OCI-LY3 (cell line): ENCODE measurements at regions not wholly inside any gene's neighbourhood (a gene's known extent, or its start where the extent isn't known, plus 50 kb on each side); places are given as distances from the start of the nearest gene placed in this dataset.

ENCODE experiments used
- H2AFZ ChIP-seq: fragments of 200-600, 300-600 bp; shearing (Covaris generic); 2 replicates; pipeline ENCODE4 v1.6.0; 2014; ENCODE audit warnings: antibody characterized with exemption, low read depth, low read length
- H3K27ac ChIP-seq: fragments of 200-600, 300-600 bp; sonication (generic); 2 replicates; pipeline ENCODE4 v1.5.1; 2014; ENCODE audit warnings: mild to moderate bottlenecking, low read length, moderate library complexity, mixed read lengths
- H3K27me3 ChIP-seq: fragments of 200-600, 300-600 bp; sonication (generic); 2 replicates; pipeline ENCODE4 v1.6.1; 2014; ENCODE audit warnings: low read depth, low read length, mixed read lengths
- H3K36me3 ChIP-seq: fragments of 200-600, 300-600 bp; sonication (generic); replicated peaks from 2 replicates; pipeline ENCODE3; 2014; ENCODE audit warnings: low read depth, low read length, mixed read lengths
- H3K4me1 ChIP-seq: fragments of 300-600, 200-600 bp; sonication (generic); 2 replicates; pipeline ENCODE4 v1.6.1; 2014; ENCODE audit warnings: low read length, mixed read lengths
- H3K4me2 ChIP-seq: fragments of 200-600, 300-600 bp; sonication (generic); 2 replicates; pipeline ENCODE4 v1.6.1; 2014; ENCODE audit warnings: low read length, mixed read lengths
- H3K4me3 ChIP-seq: fragments of 300-600, 200-600 bp; sonication (generic); 2 replicates; pipeline ENCODE4 v1.5.1; 2014; ENCODE audit warnings: antibody characterized with exemption, mild to moderate bottlenecking, low read length, moderate library complexity
- H3K79me2 ChIP-seq: fragments of 300-600, 200-600 bp; shearing (Covaris generic); 2 replicates; pipeline ENCODE4 v1.6.1; 2014; ENCODE audit warnings: mild to moderate bottlenecking, low read length, mixed read lengths
- H3K9ac ChIP-seq: fragments of 300-600, 200-600 bp; shearing (Covaris generic); 2 replicates; pipeline ENCODE4 v1.6.0; 2014; ENCODE audit warnings: mild to moderate bottlenecking, low read length, moderate library complexity
- H3K9me3 ChIP-seq: fragments of 200-600, 300-600 bp; shearing (Covaris generic); 2 replicates; pipeline ENCODE4 v1.6.1; 2014; ENCODE audit warnings: low read length, mixed read lengths; ENCODE audit not compliant: insufficient read depth
- H4K20me1 ChIP-seq: fragments of 200-600, 300-600 bp; sonication (generic); 2 replicates; pipeline ENCODE4 v1.6.1; 2016; ENCODE audit warnings: low read length, mixed read lengths; ENCODE audit not compliant: insufficient read depth
- EZH2phosphoT487 ChIP-seq: fragments of 200-600 bp; shearing (Covaris generic); IDR thresholded peaks from 2 replicates; pipeline ENCODE4 v1.6.1; 2018; ENCODE audit warnings: antibody characterized with exemption, mixed run types, low read depth
- TF ChIP-seq, protein P1 (sequence below): fragments of 200-600, 300-600 bp; sonication (generic); IDR thresholded peaks from 2 replicates; pipeline ENCODE4 v1.5.1; 2014; ENCODE audit warnings: antibody characterized with exemption, low read length, low read depth

DNA sequence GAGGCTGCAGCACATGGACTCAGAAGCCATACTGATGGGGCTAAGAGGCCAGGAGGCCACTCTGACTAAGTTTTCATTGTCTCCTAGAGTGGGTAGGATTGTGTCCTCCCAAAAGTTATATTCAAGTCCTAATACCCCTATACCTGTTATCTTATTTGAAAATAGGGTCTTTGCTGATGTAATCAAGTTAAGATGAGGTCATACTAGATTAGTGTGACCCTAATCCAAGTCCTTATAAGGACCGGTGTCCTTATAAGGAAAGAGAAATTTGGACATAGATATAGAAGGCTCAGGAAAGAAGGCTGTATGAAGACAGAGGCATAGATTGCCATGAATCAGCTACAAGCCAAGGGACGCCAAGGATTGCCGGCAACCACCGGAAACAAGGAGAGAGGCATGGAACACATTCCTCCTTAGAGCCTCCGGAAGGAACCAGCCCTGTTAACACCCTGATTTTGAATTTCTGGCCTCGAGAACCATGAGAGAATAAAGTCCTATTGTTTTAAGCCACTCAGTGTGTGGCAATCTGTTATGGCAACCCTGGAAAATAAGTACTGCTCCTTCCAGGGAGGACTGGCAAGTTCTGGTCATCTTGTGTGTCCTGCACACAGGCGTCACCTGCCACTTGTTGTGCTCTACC is 157.0 kb downstream of the EMX2 start:
- H3K4me3 ChIP-seq, result no peak overlapping the region
- TF ChIP-seq, protein P1, sequence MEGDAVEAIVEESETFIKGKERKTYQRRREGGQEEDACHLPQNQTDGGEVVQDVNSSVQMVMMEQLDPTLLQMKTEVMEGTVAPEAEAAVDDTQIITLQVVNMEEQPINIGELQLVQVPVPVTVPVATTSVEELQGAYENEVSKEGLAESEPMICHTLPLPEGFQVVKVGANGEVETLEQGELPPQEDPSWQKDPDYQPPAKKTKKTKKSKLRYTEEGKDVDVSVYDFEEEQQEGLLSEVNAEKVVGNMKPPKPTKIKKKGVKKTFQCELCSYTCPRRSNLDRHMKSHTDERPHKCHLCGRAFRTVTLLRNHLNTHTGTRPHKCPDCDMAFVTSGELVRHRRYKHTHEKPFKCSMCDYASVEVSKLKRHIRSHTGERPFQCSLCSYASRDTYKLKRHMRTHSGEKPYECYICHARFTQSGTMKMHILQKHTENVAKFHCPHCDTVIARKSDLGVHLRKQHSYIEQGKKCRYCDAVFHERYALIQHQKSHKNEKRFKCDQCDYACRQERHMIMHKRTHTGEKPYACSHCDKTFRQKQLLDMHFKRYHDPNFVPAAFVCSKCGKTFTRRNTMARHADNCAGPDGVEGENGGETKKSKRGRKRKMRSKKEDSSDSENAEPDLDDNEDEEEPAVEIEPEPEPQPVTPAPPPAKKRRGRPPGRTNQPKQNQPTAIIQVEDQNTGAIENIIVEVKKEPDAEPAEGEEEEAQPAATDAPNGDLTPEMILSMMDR, result no peak
- TF ChIP-seq EZH2phosphoT487, result no peak
- no peak overlapping the region for H2AFZ ChIP-seq
- H3K9me3 ChIP-seq, result no peaks in the 10 kb centered on the region
- no peaks in the 10 kb centered on the region for H4K20me1 ChIP-seq
- H3K27me3 ChIP-seq, result no peaks in the 10 kb centered on the region
- no peaks in the 10 kb centered on the region for H3K36me3 ChIP-seq
- no peak overlapping the region for H3K27ac ChIP-seq
- no peak overlapping the region for H3K4me2 ChIP-seq
- no peaks in the 10 kb centered on the region for H3K4me1 ChIP-seq
- H3K9ac ChIP-seq, result no peak overlapping the region
- H3K79me2 ChIP-seq, result no peaks in the 10 kb centered on the region

DNA sequence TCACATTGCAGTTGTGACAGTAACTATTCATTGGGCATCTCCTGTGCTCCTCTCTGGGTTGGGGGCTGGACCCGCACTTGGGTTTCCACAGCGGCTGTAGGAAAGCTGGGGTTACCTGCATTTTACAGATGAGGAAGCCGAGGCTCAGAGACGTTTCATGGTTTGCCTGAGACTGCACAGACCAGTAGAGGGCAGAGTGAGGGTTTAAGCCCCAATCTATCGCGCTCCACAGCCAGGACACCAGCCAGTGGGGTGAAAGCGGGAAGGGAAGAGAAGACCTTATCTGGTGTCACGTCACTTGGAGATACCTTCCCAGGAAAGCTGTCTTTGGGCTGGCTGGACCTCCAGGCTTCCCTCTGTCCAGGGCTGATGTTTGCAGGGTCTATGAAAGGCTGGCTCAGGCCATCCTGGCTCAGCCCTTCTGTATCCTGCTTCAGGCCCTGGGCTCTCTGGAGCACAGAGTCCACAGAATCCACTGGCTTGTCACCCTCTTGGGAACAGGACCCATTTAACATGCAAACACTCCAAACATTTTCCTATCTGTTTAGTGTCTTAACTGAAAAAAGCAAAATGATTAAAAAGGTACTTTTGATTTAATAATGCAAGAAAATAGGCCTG is 167.7 kb downstream of the EMX2 start:
- TF ChIP-seq, protein P1, result peak; percentile 14; the same call in 1 of the 2 replicates
- no peak for TF ChIP-seq EZH2phosphoT487

DNA sequence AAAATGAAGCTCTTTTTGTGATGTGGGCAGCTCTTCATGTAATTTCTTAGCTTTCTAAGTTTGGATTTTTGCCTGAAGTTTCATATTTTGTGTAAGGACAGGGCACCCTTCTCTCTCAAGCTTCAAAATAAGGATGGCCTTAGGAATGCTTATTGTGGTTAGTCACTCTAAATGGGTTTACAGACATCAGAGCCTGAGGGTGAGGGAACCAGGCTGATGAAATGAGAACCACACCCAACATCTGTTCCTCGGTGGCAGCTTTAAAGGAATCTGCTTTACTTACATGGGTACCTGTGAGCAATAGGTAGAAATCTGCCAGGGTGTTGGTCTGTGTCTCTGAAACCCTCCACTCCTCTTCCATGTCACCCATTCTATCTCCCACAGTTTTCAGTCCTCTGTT is 174.3 kb downstream of the EMX2 start:
- H3K4me3 ChIP-seq, result no peak overlapping the region
- H3K9me3 ChIP-seq, result no peaks in the 10 kb centered on the region
- TF ChIP-seq, protein P1, result no peak
- TF ChIP-seq EZH2phosphoT487, result no peak
- no peak overlapping the region for H3K9ac ChIP-seq
- no peaks in the 10 kb centered on the region for H3K4me1 ChIP-seq
- no peak overlapping the region for H3K4me2 ChIP-seq
- no peak overlapping the region for H3K27ac ChIP-seq
- H3K79me2 ChIP-seq, result no peaks in the 10 kb centered on the region
- no peaks in the 10 kb centered on the region for H4K20me1 ChIP-seq
- H3K36me3 ChIP-seq, result no peaks in the 10 kb centered on the region
- no peaks in the 10 kb centered on the region for H3K27me3 ChIP-seq
- H2AFZ ChIP-seq, result no peak overlapping the region

More for the DNA sequence above, 167.7 kb downstream of the EMX2 start:
- H3K4me1 ChIP-seq, result no peaks in the 10 kb centered on the region
- H2AFZ ChIP-seq, result no peak overlapping the region
- H3K9ac ChIP-seq, result no peak overlapping the region
- H3K4me2 ChIP-seq, result no peak overlapping the region
- no peaks in the 10 kb centered on the region for H3K79me2 ChIP-seq
- H3K36me3 ChIP-seq, result no peaks in the 10 kb centered on the region
- no peak overlapping the region for H3K4me3 ChIP-seq
- no peaks in the 10 kb centered on the region for H3K9me3 ChIP-seq
- no peak overlapping the region for H3K27ac ChIP-seq
- no peaks in the 10 kb centered on the region for H4K20me1 ChIP-seq
- H3K27me3 ChIP-seq, result no peaks in the 10 kb centered on the region

DNA sequence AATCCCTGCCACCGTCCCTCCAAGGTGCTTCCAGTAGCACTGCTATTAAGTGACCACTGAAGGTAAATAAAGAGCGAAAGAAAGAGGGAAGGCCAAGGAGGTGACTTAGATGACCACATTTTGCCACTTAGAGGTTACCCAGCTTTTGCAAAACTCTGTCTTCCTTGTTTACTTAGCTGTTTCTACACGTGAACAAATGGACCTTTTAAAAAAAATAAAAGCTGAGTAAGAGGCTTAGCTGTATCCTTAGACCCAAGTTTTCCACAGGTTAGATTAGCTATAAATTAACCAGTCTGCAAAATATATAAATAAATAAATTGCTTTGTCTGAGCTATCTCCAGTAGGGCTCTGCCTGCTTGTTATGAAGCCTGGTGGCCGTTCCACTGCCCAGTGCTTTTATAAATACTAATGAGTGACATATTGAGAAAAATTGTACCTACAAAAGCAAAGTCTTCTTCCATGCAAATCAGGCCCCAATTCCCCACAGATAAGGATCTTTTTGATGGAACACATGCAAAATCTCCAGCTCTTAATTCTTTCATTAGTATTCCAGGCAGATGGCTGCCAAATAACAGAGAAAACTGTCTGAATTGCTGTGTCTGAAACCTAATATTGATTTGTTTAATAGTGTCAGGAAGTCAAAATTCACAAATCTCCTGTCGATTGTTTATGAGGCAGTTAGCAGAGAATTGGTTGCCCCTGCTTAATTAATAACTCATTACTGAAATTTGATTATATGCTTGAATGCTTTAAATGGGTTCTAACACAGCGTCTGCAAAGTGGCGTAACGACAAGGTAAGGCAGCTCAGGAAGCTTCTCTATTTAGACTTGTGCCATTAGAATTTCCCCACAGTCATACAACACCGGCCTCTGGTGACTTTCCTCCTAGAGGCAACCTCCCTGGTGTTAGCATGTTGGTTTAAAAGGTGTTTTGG is 176.7 kb downstream of the EMX2 start:
- Histone ChIP-seq H2AFZ (no peak overlapping the region), H4K20me1 (no peaks in the 10 kb centered on the region), H3K36me3 (no peaks in the 10 kb centered on the region), H3K79me2 (no peaks in the 10 kb centered on the region), H3K9me3 (no peaks in the 10 kb centered on the region), H3K4me2 (no peak overlapping the region), H3K27ac (no peak overlapping the region), H3K4me3 (no peak overlapping the region), H3K27me3 (no peaks in the 10 kb centered on the region), H3K4me1 (no peaks in the 10 kb centered on the region), H3K9ac (no peak overlapping the region)
- no peak for TF ChIP-seq EZH2phosphoT487
- TF ChIP-seq, protein P1, result no peak
